ENCODE measurements at regions not wholly inside any gene's neighbourhood (a gene's known extent, or its start where the extent isn't known, plus 50 kb on each side); places are given as distances from the start of the nearest gene placed in this dataset.

DNA sequence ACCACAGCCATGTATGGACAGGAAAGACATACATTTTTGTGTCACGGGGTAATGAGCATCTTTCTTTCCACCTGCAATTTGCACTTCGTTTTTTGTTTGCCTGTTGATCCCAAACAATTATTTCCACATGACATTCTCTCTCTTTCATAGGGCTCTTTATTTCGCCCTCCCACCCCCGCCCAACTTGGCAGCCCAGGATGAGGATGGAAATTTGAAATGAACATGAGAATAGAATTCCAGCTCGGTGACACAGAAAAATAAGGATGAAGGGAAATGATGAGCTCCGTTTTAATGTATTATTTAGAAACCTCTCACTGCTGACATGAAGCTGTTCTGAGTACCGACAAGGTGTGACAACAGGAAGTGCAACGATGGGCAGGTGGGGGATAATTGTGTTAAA, 443.3 kb downstream of the SOCS6 start:
- no peak for TF ChIP-seq POLR2A (IDR thresholded peaks at IDR 0.05)
- TF ChIP-seq CTCF (IDR thresholded peaks at IDR 0.05) = no peak

Measured in right lobe of liver (tissue), 4 donors.